NCI-H1417 (cell line): ENCODE measurements at regions not wholly inside any gene's neighbourhood (a gene's known extent, or its start where the extent isn't known, plus 50 kb on each side); places are given as distances from the start of the nearest gene placed in this dataset.
A peak's percentile ranks its signal among the peaks of the same experiment; 100 is the strongest.

Source experiments
- DNase-seq, 3 experiments: peaks; one replicate each; lab custom pipeline; 2025; lab: John Stamatoyannopoulos, UW

DNA sequence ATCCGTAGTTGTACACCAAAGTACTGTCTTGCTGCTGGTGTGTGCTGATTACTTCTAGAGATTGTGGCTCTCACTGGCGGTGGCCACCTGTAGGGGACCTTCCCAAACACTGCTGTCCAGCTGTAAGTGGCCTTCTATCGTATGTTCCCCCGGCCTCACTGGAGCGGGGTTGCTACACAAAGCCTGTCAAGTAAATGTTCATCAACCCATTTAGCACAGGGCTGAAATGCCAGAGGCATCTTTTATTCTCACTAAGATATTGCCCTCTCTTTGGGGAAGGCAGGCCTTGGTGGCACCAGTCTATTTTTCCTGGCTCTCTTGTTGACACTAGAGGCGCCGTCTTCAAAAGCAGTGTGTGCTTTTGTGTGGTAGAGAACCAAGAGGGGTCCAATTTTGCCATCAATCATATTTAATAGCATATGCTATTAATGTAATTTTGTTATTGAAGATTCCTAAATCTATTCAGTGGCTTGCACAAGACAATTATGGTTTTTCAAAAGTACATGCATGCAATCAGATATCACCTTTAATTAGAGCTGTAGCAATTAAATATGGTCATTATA lies 514.4 kb upstream of the SALL1 start:
- DNase-seq, result peak in 2 of 3 experiments; percentile 3 to 57

DNA sequence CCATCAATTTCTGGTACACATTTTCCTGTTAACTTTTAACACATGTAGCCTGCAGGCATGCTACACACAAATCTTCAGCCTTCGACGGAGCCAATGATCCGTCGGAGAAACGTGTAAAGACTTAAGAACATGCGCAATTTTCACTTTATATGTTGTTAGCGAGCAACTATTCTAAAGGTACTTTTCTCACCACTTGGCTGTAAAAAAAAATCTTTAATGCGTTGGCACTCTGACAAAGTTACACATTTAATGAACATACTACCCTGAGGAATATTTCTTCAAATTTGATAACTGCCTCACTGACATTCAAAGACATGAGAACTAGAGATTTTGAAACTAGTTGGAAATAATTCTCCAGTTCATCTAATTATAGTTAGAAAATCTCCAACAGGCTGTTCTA lies 507.5 kb upstream of the SALL1 start:
- no peak for DNase-seq

DNA sequence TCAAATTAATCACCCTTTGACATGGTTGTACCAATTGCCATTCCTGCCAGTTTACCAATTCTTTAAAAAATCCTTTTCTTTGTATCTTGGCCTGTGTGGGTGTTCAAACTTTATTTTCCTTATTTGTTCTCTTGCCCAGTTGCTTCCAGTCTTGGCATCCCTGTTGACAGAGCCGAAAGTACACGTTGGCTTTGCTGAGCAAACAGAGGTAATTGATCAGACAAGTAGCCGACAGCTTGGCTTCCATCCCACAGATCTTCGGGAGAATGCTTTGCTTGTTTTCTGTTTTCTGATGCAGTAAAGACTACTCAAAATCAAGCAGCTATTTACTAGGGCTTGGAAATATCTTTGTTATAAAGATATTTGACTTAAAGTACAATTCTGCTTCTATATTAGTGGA lies 506.8 kb upstream of the SALL1 start:
- DNase-seq, result peak in 1 of 3 experiments; percentile 14

DNA sequence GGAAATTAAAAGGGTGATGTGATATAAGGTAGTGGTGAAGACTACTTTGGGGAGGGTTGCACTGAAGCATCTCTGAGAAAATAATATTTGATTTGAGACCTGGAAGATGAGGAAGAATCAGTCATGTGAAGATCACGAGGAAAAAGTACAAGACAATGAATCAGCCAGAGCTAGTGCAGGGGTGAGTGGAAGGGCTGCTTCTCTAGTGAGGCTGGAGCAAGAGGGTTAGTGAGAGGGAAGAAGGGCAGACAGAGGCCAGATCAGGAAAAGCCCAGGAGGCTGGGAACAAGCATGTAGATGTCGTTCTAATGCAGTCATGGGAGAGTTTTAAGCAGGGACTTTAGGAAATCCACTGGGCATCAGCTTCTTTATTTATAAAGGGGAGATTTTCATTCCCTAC lies 504.2 kb upstream of the SALL1 start:
- DNase-seq, result no peak

DNA sequence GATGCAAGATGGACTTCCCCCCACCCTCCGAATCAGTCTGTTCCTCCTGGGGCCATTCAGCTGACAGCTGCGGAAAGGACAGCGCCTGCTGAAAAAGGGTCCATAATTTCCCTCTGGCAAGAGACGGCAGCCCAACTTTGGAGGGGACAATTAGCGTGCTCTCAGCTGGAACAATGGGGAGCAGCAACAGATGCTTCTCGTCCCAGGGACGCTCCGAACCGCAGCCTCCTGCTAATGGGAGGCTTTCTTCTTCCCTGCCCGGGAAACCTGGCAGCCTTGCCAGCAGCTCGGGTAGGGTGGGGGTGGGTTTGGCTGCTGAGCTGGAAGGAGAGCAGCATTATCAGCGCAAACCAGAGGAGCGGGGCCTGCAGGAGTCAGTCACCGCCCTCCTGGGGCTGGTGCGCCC lies 500.0 kb upstream of the SALL1 start:
- DNase-seq, result no peak

DNA sequence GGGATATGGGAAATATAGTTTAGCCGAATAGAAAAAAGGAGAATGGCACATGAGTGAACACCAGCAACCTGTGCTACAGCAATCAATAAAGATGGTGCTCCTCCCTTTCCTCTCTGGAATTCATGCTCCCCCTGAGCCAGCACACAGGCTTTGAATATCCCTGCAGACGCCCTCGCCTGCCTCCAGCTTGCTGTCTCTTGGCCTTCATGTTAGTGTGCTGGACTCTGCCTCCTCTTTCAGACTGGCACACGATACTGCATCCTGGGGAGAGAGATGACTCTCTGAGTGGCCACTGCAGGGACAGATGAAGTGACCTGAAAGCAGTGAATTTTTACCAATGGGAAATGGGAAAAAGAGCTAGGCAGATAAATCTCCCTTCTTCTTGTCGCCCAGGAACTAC lies 498.6 kb upstream of the SALL1 start:
- DNase-seq, result no peak

DNA sequence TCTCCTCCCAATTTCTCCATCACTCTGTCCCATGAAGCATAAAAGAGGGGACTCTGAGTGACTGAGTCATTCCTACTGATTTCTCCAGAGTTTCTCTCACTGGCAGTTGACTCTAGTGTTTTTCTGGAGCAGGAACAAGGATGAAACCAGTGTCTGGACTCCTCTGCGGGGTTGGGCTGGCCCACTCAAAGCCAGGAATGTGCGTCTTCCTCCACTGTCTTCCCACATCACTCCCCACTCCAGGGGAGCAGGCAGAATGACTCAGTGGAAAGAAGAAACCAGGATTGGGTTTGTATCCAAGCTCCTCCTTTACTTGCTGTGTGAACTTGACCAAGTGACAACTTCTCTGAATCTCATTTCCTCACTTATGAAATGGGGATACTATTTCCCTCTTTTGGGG lies 497.5 kb upstream of the SALL1 start:
- no peak for DNase-seq

DNA sequence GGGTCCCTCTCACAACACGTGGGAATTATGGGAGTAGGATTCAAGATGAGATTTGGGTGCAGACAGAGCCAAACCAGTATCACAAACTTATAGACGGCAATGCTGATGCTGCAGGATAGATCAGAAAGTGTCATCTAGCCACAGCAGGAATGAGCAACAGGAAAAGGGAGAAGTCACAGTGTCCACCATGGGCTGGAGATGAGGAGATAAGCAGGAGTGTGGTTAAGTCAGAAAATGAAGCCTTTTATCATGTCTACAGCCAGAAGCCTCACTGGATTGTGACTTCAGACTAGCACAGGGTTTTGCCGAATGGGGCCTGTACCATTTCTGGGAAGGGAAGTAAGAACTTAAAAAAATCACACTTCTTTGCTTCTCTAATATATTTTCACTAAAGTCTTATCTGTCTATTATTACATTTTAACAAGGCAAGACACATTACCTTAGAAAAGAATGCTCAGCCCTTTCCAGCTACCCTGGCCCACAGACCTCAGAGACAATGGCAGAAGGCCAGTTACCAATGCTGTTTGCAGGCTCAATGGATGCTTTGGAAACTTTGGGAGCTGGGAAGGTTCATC lies 490.2 kb upstream of the SALL1 start:
- no peak for DNase-seq

DNA sequence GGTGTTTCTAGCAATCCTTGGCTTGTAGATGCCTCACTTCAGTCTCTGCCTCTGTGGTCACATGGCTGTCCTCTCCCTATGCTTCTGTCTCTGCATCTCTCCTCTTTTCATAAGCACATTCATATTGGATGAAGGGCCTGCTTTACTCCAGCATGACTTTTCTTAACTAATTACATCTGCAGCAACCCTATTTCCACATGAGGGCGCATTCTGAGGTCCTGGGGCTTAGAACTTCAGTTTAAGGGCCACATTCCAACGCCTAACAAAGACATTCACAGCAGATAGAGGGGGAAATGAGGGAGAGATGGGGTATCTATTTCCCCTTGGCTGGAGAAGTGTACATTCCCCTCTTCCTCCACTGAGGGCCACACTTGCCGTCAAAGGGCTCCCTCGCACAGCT lies 489.1 kb upstream of the SALL1 start:
- DNase-seq, result no peak

DNA sequence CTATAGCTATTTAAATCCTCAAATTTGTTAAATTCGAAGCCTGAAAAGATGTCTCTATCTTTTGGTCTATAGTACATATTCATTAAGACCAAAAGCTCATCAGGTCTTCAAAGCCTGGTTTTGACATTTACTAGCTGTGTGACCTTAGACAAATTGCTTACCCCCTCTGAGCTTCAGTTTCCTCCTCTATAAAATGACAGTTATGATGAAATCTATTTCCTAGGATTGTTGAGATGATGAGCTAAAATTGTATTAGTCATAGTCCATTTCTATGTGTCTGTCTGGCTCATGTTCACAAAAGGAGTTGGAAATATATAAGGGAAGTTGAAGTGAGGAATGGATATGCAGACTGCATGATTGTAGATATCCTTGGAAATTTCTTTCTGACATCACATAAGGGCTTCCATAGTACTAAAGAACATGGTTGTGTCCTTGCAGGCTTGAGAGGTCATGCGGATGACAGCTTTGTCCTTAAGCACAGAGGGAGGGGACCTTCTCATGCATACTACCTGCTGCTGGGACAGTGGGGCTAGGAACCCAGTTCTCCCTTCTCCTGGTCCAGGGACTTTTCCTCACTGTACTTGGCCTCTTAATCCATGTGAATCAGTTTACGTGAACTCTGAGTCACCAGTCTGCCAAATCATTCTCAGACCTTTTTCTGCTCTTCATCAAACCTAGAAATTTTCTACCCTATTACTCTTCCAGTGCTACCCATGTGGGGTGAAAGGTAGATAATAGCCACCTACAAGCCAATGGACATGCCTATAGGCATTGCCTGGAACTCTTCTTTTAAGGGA lies 487.5 kb upstream of the SALL1 start:
- DNase-seq, result no peak

DNA sequence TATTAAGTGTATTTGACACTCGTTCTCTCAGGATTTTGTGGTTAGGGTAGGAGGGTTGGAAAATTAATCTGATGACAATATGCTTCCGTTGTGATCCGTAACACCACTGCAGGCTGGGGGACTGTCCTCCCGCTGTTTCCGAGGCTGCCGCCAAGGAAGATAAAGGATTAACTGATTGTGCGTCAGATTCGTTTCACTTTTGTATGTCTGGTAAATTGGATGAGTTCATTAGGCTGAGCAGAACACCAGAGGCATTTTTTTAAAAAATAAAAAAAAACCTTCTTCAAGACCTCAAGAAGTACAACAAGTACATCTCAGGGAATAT lies 486.7 kb upstream of the SALL1 start:
- DNase-seq, result no peak

DNA sequence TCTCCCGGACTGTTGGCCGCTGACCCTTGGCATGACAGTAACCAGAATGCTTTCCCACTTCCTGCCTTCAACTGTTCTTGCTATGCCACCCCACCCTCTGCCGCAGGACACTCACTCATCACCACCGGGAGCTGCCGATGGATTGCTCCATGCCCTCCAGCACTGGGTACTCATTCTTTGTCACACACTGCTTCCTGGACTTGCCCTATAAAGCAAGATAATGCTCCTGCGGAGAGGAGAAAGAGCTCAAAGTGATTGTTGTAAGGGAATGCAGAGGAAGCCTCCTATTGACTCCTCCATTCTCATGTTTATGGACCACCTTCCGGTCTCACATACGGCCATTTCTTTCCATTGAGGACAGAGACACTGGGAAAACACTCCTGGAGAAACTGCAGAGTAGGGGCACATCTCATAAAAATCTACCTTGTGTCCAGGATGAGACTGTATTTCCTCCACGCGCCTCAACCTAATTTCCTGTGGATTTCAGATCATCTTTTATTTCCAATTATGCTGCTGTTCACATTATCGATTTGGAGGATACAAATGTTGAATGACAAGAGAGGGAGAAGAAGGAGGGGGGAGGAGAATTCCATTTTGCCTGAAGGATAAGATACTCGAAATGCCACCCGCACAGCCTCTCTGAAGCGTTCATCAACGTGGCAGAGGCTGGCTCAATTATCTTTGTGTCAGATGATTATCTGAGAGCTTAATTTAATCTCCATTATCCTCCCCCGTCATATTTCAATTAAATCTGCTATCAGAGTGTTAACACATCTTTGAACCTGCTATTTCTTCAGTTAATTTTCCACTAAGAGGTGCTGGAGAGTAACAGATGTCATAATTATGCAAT lies 486.1 kb upstream of the SALL1 start:
- no peak for DNase-seq

DNA sequence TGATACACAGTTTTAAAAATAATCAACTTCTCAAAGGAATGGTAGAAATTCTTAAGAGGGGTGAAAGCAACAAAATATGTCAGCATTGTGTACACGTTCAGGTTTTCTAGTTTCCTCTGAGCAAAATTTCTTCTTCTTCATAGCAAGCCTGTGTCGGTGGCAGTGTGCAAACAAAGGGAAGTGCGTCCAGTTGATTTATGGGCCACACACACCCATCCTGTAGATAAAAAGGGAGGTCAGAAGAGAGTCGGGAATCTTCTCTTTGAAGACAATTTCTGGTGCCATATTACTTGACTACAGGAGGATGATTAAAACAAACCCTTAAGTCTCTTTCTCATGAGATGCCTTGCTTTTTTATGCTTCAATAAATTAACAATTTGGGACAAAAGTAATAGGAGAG lies 484.1 kb upstream of the SALL1 start:
- DNase-seq, result no peak

DNA sequence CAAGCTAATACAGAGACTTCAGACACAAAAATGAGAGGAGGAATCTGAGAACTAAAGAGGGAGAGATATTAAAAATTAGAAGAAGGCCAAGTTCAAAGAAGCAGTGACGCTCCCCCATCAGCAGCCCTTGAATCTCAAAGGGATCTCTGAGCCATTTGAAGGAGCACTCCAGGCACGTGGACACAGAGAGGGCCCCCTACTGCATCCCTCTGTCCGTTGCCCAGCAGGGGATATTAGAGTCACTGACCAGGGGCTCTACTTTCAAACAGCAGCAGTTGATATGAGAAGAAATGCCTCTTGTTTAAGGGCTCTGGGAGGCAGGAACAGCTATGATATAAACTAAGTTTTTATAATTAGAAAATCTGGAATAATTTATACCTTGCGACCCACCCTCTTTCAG lies 479.0 kb upstream of the SALL1 start:
- DNase-seq, result no peak

DNA sequence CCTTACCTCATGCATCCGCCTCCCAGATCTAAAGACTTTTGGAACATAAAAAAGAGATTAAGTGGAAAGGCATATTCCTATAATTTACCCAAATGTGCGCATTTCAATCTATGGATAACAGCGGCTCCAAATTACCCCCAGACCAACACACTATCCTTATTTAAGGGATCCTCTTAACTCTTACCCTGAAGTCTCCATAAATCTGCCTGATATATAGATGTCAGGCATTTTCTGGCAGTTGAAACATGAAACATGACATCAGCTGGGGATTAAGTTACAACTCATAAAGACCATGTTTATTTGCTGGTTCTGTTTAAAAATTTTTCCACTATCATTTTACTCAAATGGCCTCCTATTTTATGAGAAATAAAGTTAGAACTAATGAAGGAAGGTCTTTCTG lies 478.5 kb upstream of the SALL1 start:
- no peak for DNase-seq

DNA sequence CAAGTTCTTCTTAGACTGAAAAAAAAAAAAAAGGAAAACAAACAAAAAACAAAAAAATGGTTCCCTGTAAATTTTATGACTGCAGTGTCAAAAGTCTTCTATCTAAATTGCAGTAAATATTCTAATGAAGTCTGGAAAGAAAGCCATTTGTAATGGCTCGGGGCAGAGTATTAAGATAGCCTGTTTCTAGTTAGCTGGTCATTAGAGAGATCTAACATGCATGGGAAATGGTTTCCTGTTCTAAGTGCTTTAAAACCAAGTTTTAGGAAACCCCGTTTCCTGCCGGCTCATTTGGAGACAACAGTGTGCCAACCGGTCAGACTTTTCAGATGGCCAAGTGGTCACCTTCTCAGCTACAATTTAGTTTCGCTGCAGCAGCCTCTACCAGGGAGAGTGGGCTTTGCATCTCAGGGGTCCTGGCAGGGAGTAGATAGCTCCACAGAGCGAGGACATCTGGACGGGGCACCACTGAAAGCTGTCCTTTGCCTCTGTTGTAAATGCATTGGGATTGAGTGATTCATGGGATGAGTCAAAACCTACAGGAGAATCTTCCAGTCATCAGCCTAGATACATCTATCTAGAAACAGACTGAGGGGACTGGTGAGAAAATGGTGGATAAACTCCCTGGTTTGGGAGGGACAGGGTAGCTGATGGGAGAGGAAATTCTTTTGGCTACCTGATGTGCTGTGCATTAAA lies 473.2 kb upstream of the SALL1 start:
- no peak for DNase-seq

DNA sequence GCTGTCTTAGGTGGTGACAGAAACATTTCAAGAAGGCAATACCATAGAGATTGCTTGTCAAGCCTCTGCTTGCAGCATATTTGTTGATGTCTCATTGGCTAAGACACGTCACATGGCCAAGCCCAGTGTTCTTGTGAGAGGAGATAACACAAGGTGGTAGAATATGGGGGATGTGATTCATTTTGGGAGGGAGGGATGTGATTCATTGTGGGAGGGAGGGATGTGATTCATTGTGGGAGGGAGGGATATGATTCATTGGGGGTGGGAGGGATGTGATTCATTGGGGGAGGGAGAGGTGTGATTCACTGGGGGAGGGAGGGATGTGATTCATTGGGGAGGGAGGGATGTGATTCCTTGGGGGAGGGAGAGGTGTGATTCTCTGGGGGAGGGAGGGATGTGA lies 470.5 kb upstream of the SALL1 start:
- DNase-seq, result no peak

DNA sequence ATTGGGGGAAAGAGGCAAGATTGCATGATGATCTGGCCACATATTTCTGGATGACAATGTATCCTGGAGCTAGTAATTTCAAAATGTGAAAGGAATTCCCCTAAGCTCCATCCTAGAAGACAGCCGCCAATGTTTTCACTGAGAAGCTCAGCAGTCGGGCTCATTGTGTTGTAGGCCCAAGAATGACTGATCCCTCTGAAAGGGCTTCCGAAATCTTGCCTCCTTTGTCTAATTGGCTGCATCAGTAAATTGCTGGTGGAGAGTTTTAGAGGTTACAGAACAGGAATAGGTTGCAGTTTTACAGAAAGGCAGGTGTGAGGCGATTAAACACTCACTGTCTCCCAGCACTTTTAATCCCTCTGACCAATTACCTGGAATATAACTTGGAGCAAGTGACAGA lies 464.1 kb upstream of the SALL1 start:
- peak in 1 of 3 experiments; percentile 21 for DNase-seq

DNA sequence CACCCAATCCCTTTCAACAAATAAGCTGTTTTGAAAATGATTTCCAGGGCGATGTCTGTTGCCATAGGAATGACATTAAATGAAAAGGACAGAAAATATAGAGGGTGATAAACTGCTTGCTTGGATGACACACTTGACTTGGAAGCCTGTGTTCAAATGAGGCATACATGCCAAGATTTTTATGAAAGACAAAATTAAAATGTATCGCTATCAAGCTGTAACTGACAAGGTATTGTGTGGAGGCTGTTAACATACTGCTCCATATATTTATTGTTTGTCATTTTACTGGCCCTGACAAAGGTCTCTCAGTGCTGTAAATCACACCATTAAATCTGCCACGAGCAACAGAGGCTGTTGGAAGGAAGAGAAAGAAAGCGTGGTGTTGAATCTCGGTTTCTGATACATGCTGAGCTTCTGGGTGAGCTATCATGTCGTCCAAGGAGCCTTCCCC lies 456.2 kb upstream of the SALL1 start:
- peak in 2 of 3 experiments; percentile 11 to 30 for DNase-seq

DNA sequence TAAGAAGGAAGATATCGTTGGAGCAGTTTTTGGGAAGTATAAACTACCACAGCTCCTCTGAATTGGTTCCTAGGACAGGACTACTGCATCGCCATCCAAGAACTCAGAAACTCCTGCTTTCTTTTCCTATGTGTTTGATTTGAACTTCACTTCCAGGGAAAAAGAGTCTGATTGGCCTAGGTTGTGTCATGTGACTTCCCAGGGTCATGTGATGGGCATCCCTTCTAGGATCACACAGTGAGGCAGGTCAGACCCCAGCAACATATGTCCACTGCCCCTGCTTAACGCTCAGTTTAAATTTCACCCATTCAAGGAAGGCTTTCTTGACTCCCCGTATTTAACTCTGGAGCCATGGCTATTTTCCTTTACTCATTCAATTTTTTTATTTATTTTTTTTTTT lies 445.2 kb upstream of the SALL1 start:
- DNase-seq, result no peak

DNA sequence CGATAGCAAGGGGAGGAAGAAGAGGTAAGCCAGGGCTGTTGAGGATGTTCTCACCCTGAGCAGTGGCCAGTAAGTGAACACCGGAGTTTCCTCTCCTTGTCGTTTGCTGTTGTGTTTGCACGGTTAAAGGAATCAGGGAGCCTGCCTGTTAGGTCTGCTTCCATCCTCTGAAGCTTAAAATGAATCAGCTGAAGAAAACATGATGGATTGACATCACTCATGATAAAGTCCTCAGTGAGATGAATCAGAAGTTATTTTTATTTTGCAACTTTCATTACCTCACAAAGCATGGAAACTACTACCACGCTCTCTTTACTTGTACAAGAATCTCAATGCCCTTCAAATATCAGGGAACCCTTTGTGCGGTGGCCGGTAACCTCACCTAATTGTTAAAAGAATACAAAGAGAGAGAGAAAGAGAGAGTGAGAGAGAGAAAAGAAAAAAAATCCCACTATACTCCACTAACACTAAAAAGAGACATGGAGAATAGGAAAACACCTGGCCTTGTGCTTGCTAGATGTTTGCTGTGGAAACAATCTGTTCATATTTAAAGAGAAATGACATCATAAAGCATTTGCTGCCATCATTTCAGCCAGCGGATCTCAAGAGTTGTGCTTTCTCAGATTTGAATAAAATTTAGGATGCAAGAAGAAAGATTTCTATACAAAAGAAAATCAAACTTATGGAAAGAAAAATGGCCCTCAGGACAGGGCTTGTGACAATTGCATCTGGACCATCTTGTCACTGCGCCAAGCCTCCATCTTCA lies 441.6 kb upstream of the SALL1 start:
- DNase-seq, result no peak
